HFFc6 (cell line): ENCODE measurements at regions not wholly inside any gene's neighbourhood (a gene's known extent, or its start where the extent isn't known, plus 50 kb on each side); places are given as distances from the start of the nearest gene placed in this dataset.

Source experiments
- DNase-seq: peaks from one replicate; pipeline ENCODE4 v3.0.0-alpha.2; 2018
- H3K27ac Mint-ChIP-seq: 2 replicates; pipeline ENCODE4 v1.8.0; 2020; ENCODE audit warnings: mild to moderate bottlenecking, mixed read lengths
- H3K27me3 Mint-ChIP-seq: 2 replicates; pipeline ENCODE4 v1.8.0; 2021; ENCODE audit warnings: mild to moderate bottlenecking, moderate library complexity, mixed read lengths; ENCODE audit not compliant: insufficient read depth
- H3K36me3 Mint-ChIP-seq: 2 replicates; pipeline ENCODE4 v1.8.0; 2021; ENCODE audit warnings: low read depth, mixed read lengths
- H3K4me1 Mint-ChIP-seq: 2 replicates; pipeline ENCODE4 v1.8.0; 2020; ENCODE audit warnings: low read depth, mixed read lengths
- H3K4me3 Mint-ChIP-seq: 2 replicates; pipeline ENCODE4 v1.8.0; 2020; ENCODE audit warnings: mild to moderate bottlenecking, moderate library complexity, mixed read lengths
- H3K9me3 Mint-ChIP-seq: 2 replicates; pipeline ENCODE4 v1.8.0; 2020; ENCODE audit warnings: mild to moderate bottlenecking, mixed read lengths
- CTCF ChIP-seq: fragments of 200-600 bp; sonication (generic); IDR thresholded peaks from 2 replicates; pipeline ENCODE4 v1.5.0; 2021; ENCODE audit warnings: antibody characterized with exemption, mild to moderate bottlenecking

GRCh38 chr5:2006193-2006970 lies 123.7 kb upstream of the IRX4 start:
- DNase-seq: no peak
- Mint-ChIP-seq H3K4me1 (no peaks in the 10 kb centered on the region), H3K27ac (no peak overlapping the region), H3K36me3 (no peaks in the 10 kb centered on the region), H3K4me3 (no peak overlapping the region), H3K9me3 (peaks cover 21% of the 10 kb centered on the region; the same call in 1 of the 2 replicates), H3K27me3 (peaks cover 21% of the 10 kb centered on the region)
- TF ChIP-seq CTCF: no peak

DNA sequence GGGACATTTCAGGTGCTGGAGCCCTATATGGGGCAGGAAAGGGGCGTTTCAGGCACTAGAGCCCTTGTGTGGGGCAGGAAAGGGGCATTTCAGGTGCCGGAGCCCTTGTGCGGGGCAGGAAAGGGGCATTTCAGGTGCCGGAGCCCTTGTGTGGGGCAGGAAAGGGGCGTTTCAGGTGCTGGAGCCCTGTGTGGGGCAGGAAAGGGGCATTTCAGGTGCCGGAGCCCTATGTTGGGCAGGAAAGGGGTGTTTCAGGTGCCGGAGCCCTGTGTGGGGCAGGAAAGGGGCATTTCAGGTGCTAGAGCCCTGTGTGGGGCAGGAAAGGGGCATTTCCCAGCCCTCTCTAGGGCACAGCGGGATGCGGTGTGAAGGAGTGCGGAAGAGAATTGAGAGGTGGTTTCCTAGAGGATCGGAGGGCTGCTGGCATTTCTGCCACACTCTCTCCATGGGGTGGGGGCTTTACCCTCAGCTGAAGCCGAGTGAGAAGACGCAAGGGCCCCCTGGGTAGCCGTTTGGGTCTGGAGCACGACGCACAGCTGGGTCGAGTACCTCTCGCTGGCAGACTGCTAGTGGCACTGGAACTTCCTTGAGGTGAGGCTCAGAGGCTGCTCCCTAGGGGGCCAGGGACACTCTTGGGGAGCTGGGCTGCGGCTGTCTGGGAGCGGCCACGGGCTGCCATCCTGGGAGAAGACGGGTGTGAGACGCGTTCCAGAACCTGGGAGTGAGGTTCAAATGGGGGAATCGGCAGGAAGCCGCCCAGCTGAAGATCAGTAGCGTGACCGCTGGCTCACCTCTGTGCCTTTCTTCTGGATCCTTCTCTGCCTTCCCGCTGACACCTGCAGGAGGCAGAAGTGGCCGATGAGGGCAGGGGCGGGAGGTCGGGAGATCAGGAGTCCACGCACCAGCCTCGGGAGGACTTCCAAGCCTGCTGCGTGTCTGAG lies 122.6 kb upstream of the IRX4 start:
- H3K27me3 Mint-ChIP-seq: peaks cover 18% of the 10 kb centered on the region
- no peaks in the 10 kb centered on the region for H3K36me3 Mint-ChIP-seq
- no peak overlapping the region for H3K27ac Mint-ChIP-seq
- no peaks in the 10 kb centered on the region for H3K4me1 Mint-ChIP-seq
- no peak for TF ChIP-seq CTCF
- no peak for DNase-seq
- H3K9me3 Mint-ChIP-seq: peaks cover 21% of the 10 kb centered on the region; the same call in 1 of the 2 replicates
- no peak overlapping the region for H3K4me3 Mint-ChIP-seq

- no peaks in the 10 kb centered on the region for H3K36me3 Mint-ChIP-seq
- H3K4me1 Mint-ChIP-seq: no peaks in the 10 kb centered on the region
- H3K9me3 Mint-ChIP-seq: peaks cover 35% of the 10 kb centered on the region; the same call in 1 of the 2 replicates
- no peak for TF ChIP-seq CTCF
- no peak overlapping the region for H3K4me3 Mint-ChIP-seq
- peaks cover 2% of the 10 kb centered on the region for H3K27me3 Mint-ChIP-seq
- DNase-seq: no peak
- H3K27ac Mint-ChIP-seq: no peak overlapping the region
Observed at GRCh38 chr5:2003690-2004365, 121.1 kb upstream of the IRX4 start.

DNA sequence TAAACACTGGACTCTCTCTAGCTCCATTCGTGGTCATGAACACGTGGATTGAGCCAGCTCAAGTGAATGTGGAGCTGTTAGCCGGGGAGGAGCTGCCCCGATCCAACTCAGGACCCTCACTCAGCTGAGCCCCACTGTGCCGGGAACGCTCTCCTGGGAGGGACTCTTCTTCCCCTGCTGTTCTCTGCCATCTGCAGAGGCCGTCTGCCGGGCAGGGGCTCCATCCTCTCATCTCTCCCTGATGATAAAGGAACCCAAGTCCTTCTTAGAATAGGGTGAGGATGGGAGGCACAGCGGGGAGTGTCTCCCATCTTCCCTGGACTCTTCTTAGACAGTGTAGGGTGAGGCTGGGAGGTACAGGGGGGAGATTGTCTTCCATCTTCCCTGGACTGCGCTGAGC lies 120.5 kb upstream of the IRX4 start:
- TF ChIP-seq CTCF: no peak
- no peaks in the 10 kb centered on the region; the same call in 1 of the 2 replicates for H3K36me3 Mint-ChIP-seq
- no peak overlapping the region for H3K4me3 Mint-ChIP-seq
- H3K27me3 Mint-ChIP-seq: peaks cover 2% of the 10 kb centered on the region
- peaks cover 42% of the 10 kb centered on the region for H3K9me3 Mint-ChIP-seq
- DNase-seq: no peak
- no peak overlapping the region for H3K27ac Mint-ChIP-seq
- H3K4me1 Mint-ChIP-seq: no peaks in the 10 kb centered on the region

DNA sequence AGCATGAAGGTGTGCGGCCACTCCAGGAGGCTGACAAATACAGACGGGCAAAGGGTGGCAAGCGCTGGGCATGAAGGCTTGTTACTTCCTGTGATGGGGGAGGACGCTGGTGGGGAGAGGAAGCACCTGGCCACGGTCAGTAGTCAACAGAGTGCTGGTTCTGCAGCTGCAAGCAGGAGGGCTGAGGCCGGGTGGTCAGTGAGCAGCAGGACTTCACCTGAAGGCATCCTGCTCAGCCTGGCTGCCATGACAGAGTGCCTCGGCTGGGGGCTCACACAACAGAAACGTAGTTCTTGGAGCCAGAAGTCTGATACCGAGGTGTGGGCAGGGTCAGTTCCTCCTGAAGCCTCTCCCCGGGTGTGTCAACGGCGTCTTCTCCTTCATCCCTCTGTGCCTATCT lies 118.6 kb upstream of the IRX4 start:
- no peak overlapping the region for H3K4me3 Mint-ChIP-seq
- H3K4me1 Mint-ChIP-seq: no peaks in the 10 kb centered on the region
- no peak for TF ChIP-seq CTCF
- peaks cover 46% of the 10 kb centered on the region for H3K9me3 Mint-ChIP-seq
- H3K27me3 Mint-ChIP-seq: peaks cover 2% of the 10 kb centered on the region
- DNase-seq: no peak
- no peaks in the 10 kb centered on the region; the same call in 1 of the 2 replicates for H3K36me3 Mint-ChIP-seq
- no peak overlapping the region for H3K27ac Mint-ChIP-seq
